GM12878 (cell line): ENCODE measurements at regions not wholly inside any gene's neighbourhood (a gene's known extent, or its start where the extent isn't known, plus 50 kb on each side); places are given as distances from the start of the nearest gene placed in this dataset.

ENCODE experiments used
- ATAC-seq: fragments of 200-7000 bp; cut with Tn5 transposase; 3 replicates; pipeline ENCODE4 v1.9.1; 2020; ENCODE audit warnings: mild to moderate bottlenecking, moderate library complexity
- BruUV-seq: library from RNA; stranded (reverse); fragments of 400-500 nt; replicated peaks from 2 replicates; lab custom pipeline; 2021; lab: Mats Ljungman, UMichigan
- CTCF ChIA-PET: fragments of 300-600 bp; sonication (Branson Sonifier 250); formaldehyde crosslinking; extraction: SDS; loops from one replicate; lab custom pipeline; 2021; ENCODE audit warnings: inconsistent platforms; lab: Yijun Ruan, JAX
- POLR2A ChIA-PET: fragments of 350-600 bp; formaldehyde crosslinking; extraction: SDS; loops from one replicate; lab custom pipeline; 2021; ENCODE audit warnings: inconsistent platforms; lab: Charles Lee
- RAD21 ChIA-PET: fragments of 300-600 bp; sonication (Branson Sonifier 250); formaldehyde crosslinking; loops from one replicate; lab custom pipeline; 2023; ENCODE audit warnings: antibody characterized with exemption; ENCODE audit not compliant: unreplicated experiment; lab: Charles Lee
- SMC1A ChIA-PET: fragments of 300-600 bp; sonication (Branson Sonifier 250); formaldehyde crosslinking; loops from one replicate; lab custom pipeline; 2023; ENCODE audit not compliant: unreplicated experiment, uncharacterized antibody; lab: Charles Lee
- DNase-seq: peaks from one replicate; pipeline ENCODE4 v3.0.0-alpha.2; 2011; ENCODE audit warnings: low read depth, low spot score
- FAIRE-seq: peaks from 3 replicates; lab custom pipeline; 2011; peaks lifted over from hg19 to GRCh38; lab: Jason Lieb, UNC
- H2AFZ ChIP-seq: 2 replicates; pipeline ENCODE4 v1.6.0; 2011; ENCODE audit warnings: low read depth, low read length, control low read depth; ENCODE audit not compliant: control insufficient read depth
- H3K27ac ChIP-seq: 2 replicates; pipeline ENCODE4 v1.5.1; 2011; ENCODE audit warnings: control low read depth; ENCODE audit not compliant: control insufficient read depth, insufficient read depth
- H3K27me3 ChIP-seq, 2 experiments: replicated peaks in 1 of 2; 2 replicates each; pipeline versions ENCODE4 v1.6.0 to v1.6.1; 2011; ENCODE audit warnings: low read length in 1 of 2; ENCODE audit not compliant: control insufficient read depth in 2 of 2, insufficient read depth in 2 of 2
- H3K36me3 ChIP-seq, 2 experiments: 2 replicates each; pipeline ENCODE4 v1.5.1; 2011; ENCODE audit warnings: low read length in 1 of 2; ENCODE audit not compliant: control insufficient read depth in 2 of 2, insufficient read depth in 2 of 2
- H3K4me1 ChIP-seq: 2 replicates; pipeline ENCODE4 v1.6.1; 2011; ENCODE audit warnings: mild to moderate bottlenecking, low read length, moderate library complexity, mixed read lengths; ENCODE audit not compliant: control insufficient read depth, insufficient read depth
- H3K4me2 ChIP-seq: 2 replicates; pipeline ENCODE4 v1.6.0; 2011; ENCODE audit warnings: control low read depth; ENCODE audit not compliant: control insufficient read depth, insufficient read depth
- H3K4me3 ChIP-seq: fragments of 200-600 bp; sonication (generic); 2 replicates; pipeline ENCODE4 v1.5.1; 2016
- H3K79me2 ChIP-seq: 2 replicates; pipeline ENCODE4 v1.6.0; 2011; ENCODE audit warnings: low read length; ENCODE audit not compliant: control insufficient read depth, insufficient read depth
- H3K9ac ChIP-seq: 2 replicates; pipeline ENCODE4 v1.8.0; 2011; ENCODE audit warnings: low read length, control low read depth, mixed read lengths; ENCODE audit not compliant: control insufficient read depth, insufficient read depth
- H3K9me3 ChIP-seq: replicated peaks from 3 replicates; pipeline ENCODE4 v1.5.1; 2011; ENCODE audit warnings: mild to moderate bottlenecking, low read length; ENCODE audit not compliant: control insufficient read depth, insufficient read depth
- H4K20me1 ChIP-seq: 2 replicates; pipeline ENCODE4 v1.6.0; 2011; ENCODE audit not compliant: control insufficient read depth, insufficient read depth
- BACH1 ChIP-seq: fragments of 450-650 bp; IDR thresholded peaks from 2 replicates; pipeline ENCODE4 v1.6.1; 2017; ENCODE audit warnings: mild to moderate bottlenecking, borderline replicate concordance
- E2F4 ChIP-seq: IDR thresholded peaks from 2 replicates; pipeline ENCODE4 v1.6.1; 2012; ENCODE audit warnings: low read depth, low read length, improper control_type of control experiment
- NR2C2 ChIP-seq: IDR thresholded peaks from 2 replicates; pipeline ENCODE4 v1.6.1; 2011; ENCODE audit warnings: borderline replicate concordance, low read depth; ENCODE audit not compliant: control insufficient read depth, insufficient read length
- RAD51 ChIP-seq: fragments of 450-650 bp; IDR thresholded peaks from 2 replicates; pipeline ENCODE4 v1.6.1; 2016; ENCODE audit warnings: moderate library complexity, mild to moderate bottlenecking, inconsistent platforms
- SIX5 ChIP-seq: IDR thresholded peaks from 2 replicates; pipeline ENCODE4 v1.6.1; 2011; ENCODE audit warnings: mild to moderate bottlenecking, low read depth, low read length, moderate library complexity; ENCODE audit not compliant: severe bottlenecking
- TAF1 ChIP-seq: IDR thresholded peaks from 2 replicates; pipeline ENCODE4 v1.6.1; 2011; ENCODE audit warnings: mild to moderate bottlenecking, low read depth, low read length, borderline replicate concordance
- ZBTB33 ChIP-seq: fragments of 450-650 bp; IDR thresholded peaks from 2 replicates; pipeline ENCODE4 v1.6.1; 2017; ENCODE audit warnings: mild to moderate bottlenecking
- WGBS: methylation state at CpG from one replicate; pipeline ENCODE4 v1.1.6; 2016; ENCODE audit warnings: low lambda C conversion rate; ENCODE audit not compliant: insufficient replicate concordance, insufficient coverage; ENCODE audit errors: missing lambda C conversion rate; 5-methylcytosine and 5-hydroxymethylcytosine counted together
- in situ Hi-C: fragments of 300-500 bp; cut with MboI; formaldehyde crosslinking; loops from 9 replicates; pipeline ENCODE4 v1.14.3; 2018; ENCODE audit warnings: mixed read lengths
- intact Hi-C: fragments of 100-400 bp; cut with micrococcal nuclease; formaldehyde crosslinking; loops from one replicate; pipeline ENCODE4 v1.14.2; 2022; ENCODE audit not compliant: unreplicated experiment

DNA sequence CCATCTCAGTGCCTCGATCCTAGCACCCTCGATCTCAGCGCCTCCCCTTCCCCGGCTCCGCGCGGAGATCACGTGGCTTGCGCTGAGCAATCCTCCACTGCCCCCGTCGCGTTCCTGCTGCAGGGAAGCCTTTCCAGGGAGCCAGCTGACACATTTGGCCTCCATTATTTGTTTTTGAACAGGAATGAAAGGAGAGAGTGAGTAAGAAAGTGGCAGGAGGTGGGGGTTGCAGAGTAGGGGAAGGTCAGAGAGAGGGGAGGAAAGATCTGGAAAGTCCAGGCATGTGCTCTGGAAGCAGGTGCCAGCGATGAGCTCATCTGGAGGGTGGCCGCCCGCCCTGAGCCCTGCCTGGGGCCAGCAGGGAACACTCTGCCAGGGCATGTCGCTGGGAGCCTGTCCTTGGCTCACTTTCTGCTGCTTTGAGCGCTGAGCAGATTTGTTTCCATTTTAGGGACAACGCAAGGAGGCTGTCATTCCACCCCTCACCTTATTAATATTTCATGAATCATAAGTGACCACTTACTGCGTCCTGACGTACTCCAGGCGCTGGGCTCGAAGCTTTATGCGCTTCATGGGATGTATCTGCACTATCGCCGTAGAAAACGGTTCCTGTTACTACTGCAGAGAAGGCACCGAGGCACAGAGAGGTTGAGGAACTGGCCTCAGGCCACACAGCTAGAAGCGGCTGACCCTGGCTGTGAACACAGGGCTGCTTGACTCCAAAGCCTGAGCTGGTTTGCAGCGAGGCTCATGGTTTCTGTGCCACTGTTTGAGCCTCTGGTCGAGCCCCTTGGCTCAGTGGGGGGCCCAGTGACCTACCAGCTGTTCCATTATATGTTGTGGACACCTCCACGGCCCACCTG lies 283.1 kb downstream of the SEC14L1 start:
- intact Hi-C loops (no loop called here), in situ Hi-C loops (no loop called here)
- H3K79me2 ChIP-seq, result peaks cover 12% of the 10 kb centered on the region
- no peak overlapping the region for H2AFZ ChIP-seq
- H3K4me3 ChIP-seq, result no peak overlapping the region
- FAIRE-seq (no peak), DNase-seq (no peak), ATAC-seq (no peak)
- H3K27me3 ChIP-seq, result no peaks in the 10 kb centered on the region
- no peak overlapping the region for H3K27ac ChIP-seq
- SMC1A ChIA-PET, result interaction anchor here (0.5 kb wide), 1 partner anchor 590 kb away, joined by 3 read pairs; no protein-coding TSS in a partner anchor
- H3K4me1 ChIP-seq, result peaks cover 56% of the 10 kb centered on the region
- POLR2A ChIA-PET, result interaction anchor here (0.5 to 0.6 kb wide), 2 partner anchors 16 to 29 kb away, joined by 6 to 7 read pairs; no protein-coding TSS in a partner anchor
- BruUV-seq, result no TSS peak
- RAD21 ChIA-PET, result interaction anchor here (0.8 kb wide), 1 partner anchor 17 kb away, joined by 4 read pairs; no protein-coding TSS in a partner anchor
- H3K4me2 ChIP-seq, result no peak overlapping the region
- no peak for TF ChIP-seq ZBTB33
- no peak for TF ChIP-seq SIX5
- TF ChIP-seq NR2C2, result no peak
- no peak for TF ChIP-seq RAD51
- TF ChIP-seq E2F4, result no peak
- TF ChIP-seq BACH1, result no peak
- no peak for TF ChIP-seq TAF1
- WGBS, result 90% methylated on average over 30 of the region's 31 CpGs
- H3K36me3 ChIP-seq, result peaks cover 2 to 3% of the 10 kb centered on the region in 2 experiments; a peak in 2 of 4 replicates
- CTCF ChIA-PET, result no interaction called here
- H4K20me1 ChIP-seq, result no peaks in the 10 kb centered on the region
- no peaks in the 10 kb centered on the region for H3K9me3 ChIP-seq
- H3K9ac ChIP-seq, result no peak overlapping the region
